NK-92 treated with Interleukin-12 subunit alpha and Interleukin-12 subunit beta, amount 100 ng/mL, for 24 hours (cell line): ENCODE measurements at regions not wholly inside any gene's neighbourhood (a gene's known extent, or its start where the extent isn't known, plus 50 kb on each side); places are given as distances from the start of the nearest gene placed in this dataset.
"Not testable (repeated sequence)": the region's sequence is repeated elsewhere in the genome, so short reads cannot be mapped to it uniquely, and the experiment has no call there.

Source experiments
- DNase-seq: peaks from one replicate; lab custom pipeline; 2025; lab: John Stamatoyannopoulos, UW

DNA sequence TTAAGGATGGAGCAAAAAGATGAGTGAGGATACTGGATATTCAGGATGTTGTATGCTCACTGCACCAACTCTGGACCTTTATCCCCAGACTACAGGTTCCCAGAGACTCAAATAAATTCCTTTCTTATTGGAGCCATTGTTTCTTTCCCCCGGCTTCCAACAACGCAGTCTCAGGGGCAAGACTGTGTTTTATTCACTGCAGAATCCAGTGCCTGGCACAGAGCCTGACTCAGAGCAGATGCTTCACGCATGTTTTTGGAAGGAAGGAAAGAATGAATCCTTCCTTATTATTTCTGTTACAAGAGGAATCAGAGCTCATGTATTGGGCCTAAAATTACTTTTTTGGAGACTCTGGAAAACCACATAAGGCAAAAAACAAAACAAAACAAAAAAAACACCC lies 96.0 kb upstream of the VGLL4 start:
- no peak for DNase-seq

DNA sequence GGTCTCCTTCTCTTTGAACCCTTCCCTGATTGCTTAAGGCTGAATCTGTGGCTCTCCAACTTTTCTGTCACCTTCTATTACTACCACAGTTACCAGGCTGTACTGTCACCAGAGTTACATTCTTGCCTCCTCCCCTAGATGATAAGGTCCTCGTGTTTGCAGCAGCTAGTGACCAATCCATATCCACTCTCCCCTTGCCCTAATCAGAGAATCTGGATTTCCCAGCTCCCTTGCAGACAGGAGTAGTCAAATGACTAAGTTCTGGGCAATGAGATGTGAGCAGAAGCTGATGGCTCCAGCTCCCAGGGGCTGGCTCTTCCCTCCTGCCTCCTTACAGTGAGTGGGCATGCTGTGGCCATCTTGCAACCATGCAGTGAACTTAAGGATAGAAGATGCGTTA lies 95.4 kb upstream of the VGLL4 start:
- DNase-seq, result no peak

DNA sequence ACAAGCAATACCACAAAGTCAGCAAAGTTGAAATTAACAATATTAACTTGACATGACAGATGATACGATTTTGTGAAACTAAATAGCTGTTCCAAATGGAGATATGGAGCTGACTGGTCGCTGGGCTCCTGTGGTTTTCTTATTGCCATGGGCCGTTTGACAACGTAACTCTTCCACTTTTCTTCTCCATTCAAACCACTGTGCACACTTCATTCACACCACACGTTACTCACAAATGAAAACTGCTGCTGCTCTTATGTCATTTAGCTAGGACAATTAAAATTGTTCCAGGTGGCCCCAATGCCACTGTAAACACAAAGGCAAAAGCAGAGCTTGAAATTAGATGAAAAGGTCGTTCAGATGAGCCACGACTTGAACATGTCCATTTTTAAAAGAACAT lies 94.0 kb upstream of the VGLL4 start:
- no peak for DNase-seq

DNA sequence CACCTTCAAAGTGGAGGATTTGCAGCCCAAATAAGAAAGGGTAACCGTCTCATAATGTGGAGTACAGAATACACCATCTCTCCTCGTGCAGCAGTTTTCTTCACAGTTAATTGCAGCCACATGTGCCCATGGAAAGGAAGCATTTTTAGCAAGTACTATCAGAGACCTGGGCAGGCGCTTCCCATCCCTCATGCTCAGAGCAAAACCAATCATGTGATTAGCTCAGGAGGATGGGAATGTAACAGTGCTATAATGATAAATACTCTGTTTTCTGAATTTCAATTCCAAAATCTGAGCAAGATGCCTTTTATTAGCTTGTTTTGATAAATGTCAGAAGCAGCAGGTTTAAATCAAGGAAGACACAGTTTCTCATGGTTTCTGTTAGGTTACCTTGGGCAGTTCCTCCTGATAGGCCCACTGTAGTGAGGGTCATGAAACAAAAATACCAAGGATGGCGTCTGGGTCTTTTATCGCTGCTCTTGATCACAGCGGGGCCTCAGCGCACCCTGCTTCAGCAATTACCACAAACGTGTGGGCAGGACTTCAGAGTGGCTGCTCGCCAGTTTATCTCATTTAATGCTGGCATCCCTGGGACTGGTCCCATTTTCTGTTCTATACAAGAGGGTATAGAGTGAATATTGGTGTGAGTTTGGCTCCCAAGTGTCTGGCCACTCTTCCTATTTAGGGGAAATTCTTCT lies 92.6 kb upstream of the VGLL4 start:
- no peak for DNase-seq

DNA sequence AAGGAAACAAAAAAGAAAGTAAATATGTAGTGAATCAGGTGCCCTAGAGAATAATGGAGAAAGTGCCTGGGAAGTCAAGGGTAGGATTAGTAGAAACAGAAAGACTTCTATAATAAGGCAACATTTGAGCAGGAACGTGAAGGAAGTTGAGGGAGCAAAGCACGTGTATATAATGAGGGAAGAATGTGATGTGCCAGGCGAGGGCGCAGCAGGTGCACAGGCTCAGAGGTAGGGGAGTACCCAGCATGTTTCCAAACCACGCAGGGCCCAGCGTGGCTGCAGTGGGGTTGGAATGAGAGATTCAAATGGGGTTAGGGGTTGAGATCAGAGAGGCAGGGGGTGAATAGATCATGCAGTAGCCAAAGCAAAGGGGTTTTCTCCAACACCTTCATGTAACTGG lies 91.9 kb upstream of the VGLL4 start:
- no peak for DNase-seq

DNA sequence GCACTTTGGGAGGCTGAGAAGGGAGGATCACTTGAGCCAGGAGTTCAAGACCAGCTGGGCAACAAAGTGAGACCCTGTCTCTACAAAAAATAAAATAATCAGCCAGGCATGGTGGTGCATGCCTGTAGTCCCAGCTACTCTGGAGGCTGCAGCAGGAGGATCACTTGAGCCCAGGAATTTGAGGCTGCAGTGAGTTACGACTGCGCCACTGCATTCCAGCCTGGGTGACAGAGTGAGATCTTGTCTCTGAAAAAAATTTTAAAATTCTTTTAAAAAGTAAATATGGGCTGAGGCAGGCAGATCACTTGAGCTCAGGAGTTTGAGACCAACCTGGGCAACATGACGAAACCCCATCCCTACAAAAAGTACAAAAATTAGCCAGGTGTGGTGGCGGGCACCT lies 91.4 kb upstream of the VGLL4 start:
- DNase-seq, result not testable (repeated sequence)

DNA sequence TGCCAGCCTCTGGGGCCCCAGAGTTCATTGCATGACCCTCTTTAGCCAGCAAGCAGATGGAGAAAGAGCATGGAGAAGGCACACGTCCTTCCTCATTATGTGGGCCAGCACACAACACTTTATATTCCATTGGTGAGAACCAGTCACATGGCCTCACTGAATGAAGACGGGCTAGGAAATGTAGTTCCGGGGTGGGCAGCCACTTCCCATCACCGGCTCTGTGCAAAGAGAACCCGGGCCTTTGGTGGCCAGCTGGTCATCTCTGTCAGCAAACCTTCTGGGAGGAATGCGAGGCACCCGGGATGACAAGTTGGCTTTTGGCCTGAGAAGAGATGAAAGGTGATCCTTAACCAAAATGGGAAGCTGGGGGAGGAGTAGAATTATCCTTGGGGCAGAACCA lies 90.2 kb upstream of the VGLL4 start:
- DNase-seq, result no peak

DNA sequence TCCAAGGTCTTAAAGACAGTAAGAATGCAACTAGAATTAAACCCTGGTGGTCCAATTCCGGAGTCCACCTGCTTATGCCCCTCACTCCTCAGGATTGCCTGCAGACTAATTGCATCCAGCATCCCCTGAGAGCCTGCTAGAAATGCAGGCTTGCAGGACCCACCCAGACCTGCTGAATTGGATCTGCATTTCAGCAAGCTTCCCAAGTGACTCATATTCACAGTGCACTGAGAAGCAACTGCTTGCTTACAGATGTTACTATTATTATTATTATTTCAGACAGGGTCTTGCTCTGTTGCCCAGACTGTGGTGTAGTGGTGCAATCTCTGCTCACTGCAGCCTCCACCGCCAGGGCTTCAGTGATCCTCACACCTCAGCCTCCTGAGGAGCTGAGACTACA lies 83.5 kb upstream of the VGLL4 start:
- DNase-seq, result no peak

DNA sequence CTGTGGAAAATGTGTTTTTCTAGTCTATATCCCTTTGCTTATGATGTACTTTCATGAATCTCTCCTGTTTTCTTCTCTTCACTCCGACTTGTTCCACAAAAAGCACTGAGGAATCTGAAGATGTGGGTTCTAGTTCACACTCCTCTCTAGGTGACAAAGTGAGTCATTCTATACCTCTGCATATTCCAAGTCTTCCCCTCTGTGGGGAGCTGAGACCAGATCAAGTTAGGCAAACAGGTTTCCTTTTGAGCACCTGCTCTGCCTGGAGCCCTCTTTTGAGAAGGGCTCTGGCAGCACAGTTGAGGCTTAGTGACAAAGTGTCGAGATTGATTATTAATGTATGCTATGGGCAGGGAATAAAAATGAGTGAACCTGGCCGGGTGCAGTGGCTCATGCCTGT lies 82.4 kb upstream of the VGLL4 start:
- DNase-seq, result no peak

DNA sequence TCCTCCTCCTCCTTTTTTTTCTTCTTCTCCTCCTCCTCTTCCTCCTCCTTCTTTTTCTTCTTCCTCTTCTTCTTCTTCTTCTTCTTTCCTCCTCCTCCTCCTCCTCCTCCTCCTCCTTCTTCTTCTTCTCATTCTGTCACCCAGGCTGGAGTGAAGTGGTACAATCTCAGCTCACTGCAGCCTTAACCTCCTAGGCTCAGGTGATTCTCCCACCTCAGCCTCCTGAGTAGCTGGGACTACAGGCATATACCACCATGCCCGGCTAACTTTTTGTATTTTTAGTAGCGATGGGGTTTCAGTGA lies 81.6 kb upstream of the VGLL4 start:
- not testable (repeated sequence) for DNase-seq

DNA sequence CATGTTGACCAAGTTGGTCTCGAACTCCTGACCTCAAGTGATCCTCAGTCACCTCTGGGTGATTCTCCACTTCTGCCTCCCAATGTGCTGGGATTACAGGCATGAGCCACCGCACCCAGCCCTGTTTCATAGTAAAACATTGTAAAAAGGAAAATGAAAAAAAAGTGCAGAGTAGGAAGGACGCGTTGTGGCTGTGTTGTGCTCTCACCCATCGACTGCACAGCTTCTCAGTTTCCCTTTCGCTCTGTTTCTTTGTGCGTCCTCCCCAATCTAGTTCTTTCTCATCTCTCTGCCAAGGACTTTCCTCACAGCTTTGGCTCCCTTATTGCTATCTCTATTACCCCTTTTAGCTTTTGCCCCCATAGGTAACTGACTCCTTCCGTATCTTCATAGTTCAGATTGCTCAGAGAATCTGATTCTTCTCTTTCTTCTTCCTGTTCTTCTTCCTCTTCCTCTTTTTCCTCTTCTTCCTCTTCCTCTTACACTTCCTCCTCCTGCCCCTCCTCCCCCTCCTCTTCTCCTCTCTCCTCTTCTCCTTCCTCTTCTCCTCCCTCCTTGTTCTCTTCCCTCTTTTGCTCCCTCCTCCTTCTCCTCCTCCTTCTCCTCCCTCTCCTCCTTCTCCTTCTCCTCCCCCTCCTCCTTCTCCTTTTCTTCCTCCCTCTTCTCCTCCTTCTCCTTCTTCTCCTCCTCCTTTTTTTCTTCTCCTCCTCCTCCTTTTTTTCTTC lies 81.1 kb upstream of the VGLL4 start:
- no peak for DNase-seq

DNA sequence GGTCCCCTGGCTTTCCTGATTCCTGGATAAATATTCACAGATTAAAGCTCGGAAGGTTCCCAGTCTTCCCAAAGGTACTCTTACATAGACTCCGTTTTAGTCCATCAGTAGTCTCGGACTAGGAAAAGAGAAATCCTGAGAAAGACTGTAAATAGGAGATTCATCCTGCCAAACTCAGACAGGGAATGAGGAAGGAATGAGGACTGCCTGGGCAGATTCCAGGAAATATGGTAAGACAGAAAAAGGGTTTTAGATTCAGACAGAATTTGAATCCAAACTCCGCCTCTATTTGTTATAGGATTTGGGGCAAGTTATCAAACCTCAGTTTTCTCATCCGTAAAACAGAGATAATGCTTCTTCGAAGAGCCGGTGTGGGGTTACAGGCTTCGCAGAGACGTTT lies 77.8 kb upstream of the VGLL4 start:
- no peak for DNase-seq

DNA sequence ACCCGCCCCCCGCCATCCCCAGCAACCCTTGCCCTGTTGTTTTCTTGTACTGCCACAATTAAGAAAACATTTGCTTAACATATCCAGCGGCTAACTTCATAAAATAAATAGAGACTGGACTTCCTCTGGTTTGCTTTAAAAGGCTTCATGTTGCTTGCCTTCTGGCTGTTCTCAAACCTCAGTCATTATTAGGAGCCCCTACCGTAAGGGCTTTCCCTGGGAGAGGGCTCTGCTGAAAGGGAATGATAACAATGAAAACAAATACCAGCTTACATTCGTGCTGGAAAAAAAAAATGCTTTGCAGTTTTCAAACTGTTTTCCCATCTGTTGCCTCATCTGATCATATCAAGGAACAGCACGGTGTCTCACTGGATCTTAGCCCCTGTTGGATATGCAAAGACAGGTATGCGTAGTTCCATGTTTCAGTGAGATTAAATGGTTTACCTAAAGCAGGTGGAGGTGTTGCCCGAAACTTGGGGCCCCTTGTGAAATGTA lies 77.2 kb upstream of the VGLL4 start:
- DNase-seq, result no peak

DNA sequence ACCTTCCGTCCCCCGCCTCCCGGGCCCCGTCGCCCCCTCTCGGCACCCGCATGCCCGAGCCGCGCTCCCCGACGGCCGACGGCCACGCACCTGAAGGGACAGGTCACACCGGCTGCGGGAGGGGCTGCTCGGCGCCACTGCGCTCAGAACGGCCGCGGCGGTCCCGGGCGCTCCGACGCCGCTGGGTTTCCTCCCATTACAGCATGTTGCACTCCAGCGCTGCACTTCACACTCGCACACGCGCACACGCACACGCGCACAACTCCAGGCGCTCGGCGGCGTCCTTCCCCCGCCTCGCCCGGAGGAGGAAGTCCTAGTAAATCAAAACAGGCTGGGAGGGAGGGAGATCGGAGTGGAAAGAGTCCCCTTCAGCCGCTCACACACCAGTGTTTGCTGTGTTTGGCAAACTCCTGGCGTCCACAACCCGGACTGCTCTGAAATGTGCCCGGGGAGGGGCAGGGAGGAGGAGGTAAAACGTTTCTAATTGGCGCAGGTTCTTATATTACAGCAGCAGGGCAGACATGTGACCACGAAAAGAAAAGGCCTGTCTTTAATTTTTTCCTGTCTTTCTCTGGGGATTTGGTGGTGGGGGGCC lies 76.7 kb upstream of the VGLL4 start:
- DNase-seq, result no peak

DNA sequence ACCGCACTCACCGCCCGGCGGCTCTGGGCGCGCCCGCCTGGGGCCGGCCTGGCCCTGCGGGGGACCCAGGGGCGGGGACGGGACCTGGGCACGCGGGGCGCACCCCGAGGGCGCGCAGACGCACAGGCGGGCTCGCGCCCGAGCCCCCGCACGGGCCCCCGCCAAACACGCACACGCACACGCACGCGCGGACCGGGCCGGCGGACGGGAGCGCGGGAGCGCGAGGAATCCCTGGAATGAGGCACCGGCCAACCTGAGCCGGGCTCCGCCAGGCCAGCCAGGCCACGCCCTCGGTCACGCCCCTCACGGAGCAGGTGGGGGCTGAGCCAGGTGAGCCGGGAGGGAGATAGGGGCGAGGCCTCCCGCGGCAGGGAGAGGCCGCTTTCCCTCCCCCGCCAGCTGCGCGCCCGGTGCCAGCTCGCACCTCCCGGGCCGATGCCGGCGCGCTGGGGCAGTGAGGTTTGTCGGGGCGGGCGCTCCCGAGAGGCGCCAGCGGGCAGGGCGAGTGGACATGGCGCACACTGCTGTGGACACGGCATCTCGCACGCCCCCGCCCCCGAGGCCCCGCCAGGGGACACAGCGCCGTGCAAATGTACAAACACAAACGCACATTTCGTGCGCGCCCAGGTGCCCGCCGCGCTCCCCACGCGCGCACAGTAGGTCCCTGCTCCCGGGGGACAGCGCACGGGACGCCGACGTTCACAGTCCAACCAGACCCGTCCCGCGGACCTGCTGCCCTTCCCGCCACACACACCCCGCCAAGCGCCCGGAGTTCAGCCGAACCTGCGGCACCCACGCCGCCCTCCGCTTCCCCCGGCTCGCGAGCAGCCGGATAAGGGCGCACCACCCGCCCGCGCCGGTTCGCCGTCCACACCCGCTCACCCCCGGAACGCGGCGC lies 75.9 kb upstream of the VGLL4 start:
- DNase-seq, result no peak

DNA sequence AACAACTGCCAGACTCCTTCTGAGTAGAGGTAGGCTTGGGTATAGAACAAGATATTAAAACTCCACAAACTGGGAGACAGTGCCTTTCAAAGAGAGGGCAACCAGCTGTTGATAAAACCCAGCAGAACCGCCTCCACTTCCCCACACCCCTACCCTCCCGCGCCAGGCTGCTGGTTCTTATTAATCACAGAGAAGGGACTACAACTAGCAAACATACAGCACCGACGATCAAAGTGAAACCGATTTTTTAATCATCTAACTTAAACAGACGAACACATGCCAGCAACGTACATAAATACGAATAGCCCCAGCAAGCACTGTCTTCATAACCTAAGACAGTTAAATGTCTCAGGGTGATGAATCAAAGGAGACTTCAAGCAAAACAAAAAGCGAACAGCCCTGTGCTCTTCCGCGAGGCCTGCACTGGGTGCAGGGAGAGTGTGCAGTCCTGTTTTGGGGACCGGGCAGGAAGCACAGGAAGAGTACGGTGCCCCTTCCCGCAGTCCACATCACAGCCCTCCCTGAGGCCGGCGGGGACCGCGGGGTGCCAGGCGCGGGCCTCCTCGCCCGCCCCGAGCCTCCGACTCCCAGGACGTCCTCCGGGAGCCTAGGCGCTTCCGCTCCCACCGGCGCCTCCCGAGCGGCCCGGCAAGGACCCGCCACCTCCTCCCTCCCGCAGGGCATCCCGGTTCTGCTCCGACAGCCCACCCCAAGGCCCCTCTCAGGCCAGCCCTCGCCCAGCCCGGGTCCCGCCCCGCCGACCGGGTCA lies 75.1 kb upstream of the VGLL4 start:
- peak; percentile 2 for DNase-seq

DNA sequence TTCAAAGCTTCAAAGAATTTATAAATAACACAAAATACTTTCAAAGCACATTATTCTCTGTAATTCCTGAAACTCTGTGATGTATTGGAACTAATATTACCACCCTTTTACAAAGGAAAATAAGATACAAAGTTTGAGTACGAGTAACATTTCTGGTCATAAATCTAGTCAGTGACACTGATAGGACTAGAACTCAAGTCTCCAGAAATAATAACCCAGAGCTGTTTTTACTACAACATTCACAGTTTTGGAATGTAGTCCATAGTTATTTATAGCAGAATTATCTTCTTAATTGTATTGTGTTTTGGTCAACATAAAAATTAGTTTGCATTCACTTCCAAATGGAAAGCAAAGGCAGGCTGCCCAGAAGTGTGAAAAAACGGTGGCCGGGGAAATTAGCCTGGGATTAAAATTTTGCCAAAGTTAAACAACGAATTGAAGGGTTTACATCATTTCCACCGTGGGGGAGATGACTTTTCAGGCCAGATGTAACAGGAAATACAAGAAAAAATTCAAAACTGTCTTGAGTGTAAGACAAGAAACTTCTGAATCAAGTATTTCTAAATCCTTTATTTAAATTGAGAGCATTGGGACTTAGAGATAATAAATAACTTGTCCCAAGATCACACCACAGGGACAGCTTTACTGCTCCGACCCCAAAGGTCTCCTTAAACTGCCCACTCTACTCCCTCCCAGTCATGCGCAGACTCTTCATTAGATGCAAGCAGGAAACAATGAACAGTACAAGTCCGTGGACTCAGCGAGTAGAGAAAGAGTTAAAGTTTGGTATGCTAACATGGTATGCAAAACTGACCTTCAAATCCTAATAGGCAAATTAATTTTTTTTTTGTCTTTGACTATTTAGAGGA lies 74.3 kb upstream of the VGLL4 start:
- no peak for DNase-seq

DNA sequence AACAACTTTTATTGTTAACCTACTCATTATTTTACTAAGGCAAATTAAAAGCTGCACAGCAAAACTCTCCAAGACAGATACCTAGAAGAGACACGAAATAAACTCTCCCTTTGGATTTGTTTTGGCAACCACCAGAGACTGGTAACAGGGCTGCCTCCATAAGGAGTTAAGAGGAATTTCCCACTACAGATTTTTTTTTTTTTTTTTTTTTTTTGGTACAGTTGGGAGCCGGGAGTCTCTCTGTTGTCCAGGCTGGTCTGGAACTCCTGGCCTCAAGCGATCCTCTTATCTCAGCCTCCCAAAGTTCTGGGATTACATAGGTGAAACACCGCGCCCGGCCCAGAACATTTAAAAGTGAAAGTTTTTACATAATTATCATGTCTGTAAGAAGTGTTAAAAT lies 73.6 kb upstream of the VGLL4 start:
- no peak for DNase-seq

DNA sequence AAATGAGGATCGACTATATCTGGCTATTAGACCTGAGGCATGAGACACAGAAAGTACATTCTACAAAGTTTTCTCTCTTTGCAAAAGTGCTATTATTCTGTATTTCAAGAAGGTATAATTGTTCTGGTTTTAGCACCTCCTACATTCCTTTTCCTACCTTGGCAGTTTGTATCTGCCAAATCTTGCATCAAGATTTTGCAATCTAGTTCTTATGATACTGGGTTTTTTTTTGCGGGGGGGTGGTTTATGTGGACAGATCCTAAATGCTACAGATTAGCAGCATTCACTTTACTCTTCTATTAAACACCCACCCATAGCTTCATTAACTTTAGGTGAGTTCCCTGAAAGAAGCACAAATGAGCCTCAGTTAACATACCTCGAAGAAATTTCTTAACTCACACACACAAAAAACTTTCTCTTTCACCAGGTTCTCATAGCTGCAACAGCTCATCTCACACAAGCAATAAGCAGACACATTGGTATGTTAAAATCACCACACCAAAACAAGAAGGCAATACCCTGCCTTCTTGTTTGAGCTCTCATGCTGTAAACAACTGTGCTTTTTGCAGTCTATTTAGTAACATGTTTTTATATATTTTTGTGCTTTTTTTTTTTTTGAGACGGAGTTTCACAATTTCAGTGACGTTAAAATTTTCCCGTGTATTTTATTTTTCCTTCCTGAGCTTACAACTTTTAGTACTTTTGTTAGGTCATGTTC lies 73.0 kb upstream of the VGLL4 start:
- no peak for DNase-seq

DNA sequence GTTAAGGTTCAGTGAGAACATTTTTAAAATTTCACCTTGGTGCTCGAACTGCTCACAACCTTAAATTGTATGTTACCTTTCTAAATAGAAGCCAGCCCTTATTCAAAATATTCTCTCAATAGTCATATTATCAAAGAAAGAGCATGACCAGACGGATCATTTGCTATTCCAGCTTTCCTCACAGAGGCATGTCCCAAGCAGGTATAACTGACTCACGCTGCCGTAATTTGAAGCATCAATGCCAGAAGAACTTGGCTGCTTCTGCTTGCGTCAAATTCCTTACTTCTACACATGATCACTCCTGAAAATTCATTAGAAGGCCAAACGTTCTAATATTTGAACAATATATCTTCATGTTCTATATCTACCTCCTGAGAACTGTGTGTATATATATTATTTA lies 69.5 kb upstream of the VGLL4 start:
- no peak for DNase-seq
